ENCODE measurements at regions not wholly inside any gene's neighbourhood (a gene's known extent, or its start where the extent isn't known, plus 50 kb on each side); places are given as distances from the start of the nearest gene placed in this dataset.

DNA sequence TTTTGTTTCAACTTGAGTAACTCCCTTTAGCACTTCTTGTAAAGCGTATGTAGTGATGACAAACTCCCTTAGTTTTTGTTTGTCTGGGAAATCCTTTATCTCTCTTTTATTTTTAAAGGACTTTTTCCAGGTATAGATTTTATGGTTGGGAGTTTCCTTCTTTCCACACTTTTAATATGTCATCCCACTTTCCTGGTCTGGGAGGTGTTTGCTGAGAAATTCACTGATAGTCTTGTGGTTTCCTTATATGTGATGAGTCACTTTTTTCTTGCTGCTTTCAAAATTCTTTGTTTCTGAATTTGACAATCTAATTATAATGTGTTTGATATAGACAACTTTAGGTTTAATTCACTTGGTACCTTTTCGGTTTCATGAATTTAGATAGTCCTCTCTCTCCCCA lies 353.9 kb downstream of the GPAT3 start:
- ChIA-PET CTCF (no interaction called here), POLR2A (ENCODE audit: low non-redundant PET) (no interaction called here)
- TF ChIP-seq, protein P1, sequence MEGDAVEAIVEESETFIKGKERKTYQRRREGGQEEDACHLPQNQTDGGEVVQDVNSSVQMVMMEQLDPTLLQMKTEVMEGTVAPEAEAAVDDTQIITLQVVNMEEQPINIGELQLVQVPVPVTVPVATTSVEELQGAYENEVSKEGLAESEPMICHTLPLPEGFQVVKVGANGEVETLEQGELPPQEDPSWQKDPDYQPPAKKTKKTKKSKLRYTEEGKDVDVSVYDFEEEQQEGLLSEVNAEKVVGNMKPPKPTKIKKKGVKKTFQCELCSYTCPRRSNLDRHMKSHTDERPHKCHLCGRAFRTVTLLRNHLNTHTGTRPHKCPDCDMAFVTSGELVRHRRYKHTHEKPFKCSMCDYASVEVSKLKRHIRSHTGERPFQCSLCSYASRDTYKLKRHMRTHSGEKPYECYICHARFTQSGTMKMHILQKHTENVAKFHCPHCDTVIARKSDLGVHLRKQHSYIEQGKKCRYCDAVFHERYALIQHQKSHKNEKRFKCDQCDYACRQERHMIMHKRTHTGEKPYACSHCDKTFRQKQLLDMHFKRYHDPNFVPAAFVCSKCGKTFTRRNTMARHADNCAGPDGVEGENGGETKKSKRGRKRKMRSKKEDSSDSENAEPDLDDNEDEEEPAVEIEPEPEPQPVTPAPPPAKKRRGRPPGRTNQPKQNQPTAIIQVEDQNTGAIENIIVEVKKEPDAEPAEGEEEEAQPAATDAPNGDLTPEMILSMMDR (conservative IDR thresholded peaks at IDR 0.05; ENCODE audit: low read depth, low read length) = no peak
- no peak for TF ChIP-seq EZH2 (IDR thresholded peaks at IDR 0.05; ENCODE audit: borderline replicate concordance, low read depth, low read length, poor library complexity, severe bottlenecking)
- Histone ChIP-seq H3K9me3 (ENCODE audit: low read depth, low read length, poor library complexity, severe bottlenecking) (no peaks in the 10 kb centered on the region), H3K4me3 (ENCODE audit: low read depth, low read length, poor library complexity, severe bottlenecking) (no peak overlapping the region), H3K27ac (ENCODE audit: low read depth, low read length, poor library complexity, severe bottlenecking) (no peak overlapping the region), H3K36me3 (ENCODE audit: insufficient read depth, low read length, poor library complexity, severe bottlenecking) (no peaks in the 10 kb centered on the region), H3K27me3 (replicated peaks; ENCODE audit: insufficient read depth, low read depth, low read length, poor library complexity) (no peaks in the 10 kb centered on the region), H3K4me1 (ENCODE audit: insufficient read depth, low read length, poor library complexity, severe bottlenecking) (no peaks in the 10 kb centered on the region)
- intact Hi-C loops (cut with micrococcal nuclease; ENCODE audit: unreplicated experiment) = no loop called here
- no TSS peak for BruUV-seq (replicated peaks)
- no peak for DNase-seq (ENCODE audit: low spot score)

DNA sequence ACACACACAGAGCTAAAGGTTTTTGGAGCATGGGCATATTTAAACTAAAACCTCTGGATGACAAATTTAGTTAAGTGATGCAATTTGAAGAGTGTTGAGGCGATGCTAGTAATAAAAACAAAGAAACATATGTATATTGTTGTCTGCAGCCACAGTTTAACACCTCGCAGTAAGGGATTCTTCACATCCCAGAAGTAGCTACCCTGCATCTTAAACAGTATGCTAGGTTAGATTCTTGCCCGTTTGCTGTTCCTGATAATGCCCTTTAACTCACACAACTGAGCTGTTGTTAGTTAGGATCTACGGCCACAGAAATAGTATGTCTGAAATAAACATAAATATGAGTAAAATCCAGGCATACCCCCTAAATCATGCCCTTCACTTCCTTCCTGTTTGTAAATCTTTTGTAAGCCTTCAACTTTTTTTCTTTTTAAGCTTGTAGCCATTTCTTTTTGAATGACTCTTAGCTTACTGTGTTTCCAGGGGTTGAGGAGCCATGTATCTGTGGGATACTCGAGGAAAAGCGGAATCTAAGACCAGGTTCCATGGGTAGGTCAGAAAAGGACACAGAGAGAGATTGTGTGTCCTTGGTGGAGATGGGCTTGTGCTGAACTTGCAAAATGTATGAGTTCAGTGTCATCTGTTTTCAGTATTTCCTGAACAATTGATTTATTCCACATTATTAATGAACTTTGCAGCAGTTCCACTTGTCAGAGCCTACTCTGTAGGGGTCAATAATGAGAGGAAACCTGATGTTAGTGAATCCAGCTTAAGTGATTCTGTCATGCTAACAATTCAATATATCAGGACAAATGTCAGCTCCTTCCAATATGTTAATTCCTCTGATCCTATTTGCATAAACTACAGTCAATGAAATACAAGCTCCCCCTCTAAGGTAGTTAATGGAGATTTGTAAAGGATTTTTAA lies 349.6 kb downstream of the GPAT3 start:
- CTCF ChIA-PET = no interaction called here
- no peak overlapping the region for H3K27ac ChIP-seq (ENCODE audit: low read depth, low read length, poor library complexity, severe bottlenecking)
- intact Hi-C loops (cut with micrococcal nuclease; ENCODE audit: unreplicated experiment) = no loop called here
- H3K4me3 ChIP-seq (ENCODE audit: low read depth, low read length, poor library complexity, severe bottlenecking) = no peak overlapping the region
- H3K27me3 ChIP-seq (replicated peaks; ENCODE audit: insufficient read depth, low read depth, low read length, poor library complexity) = no peaks in the 10 kb centered on the region
- POLR2A ChIA-PET (ENCODE audit: low non-redundant PET) = interaction anchor here (0.6 kb wide), 1 partner anchor 151 kb away, joined by 5 read pairs; no protein-coding TSS in a partner anchor
- DNase-seq (ENCODE audit: low spot score) = peak; percentile 4
- H3K9me3 ChIP-seq (ENCODE audit: low read depth, low read length, poor library complexity, severe bottlenecking) = no peaks in the 10 kb centered on the region
- H3K4me1 ChIP-seq (ENCODE audit: insufficient read depth, low read length, poor library complexity, severe bottlenecking) = no peaks in the 10 kb centered on the region
- BruUV-seq (replicated peaks) = no TSS peak
- no peaks in the 10 kb centered on the region for H3K36me3 ChIP-seq (ENCODE audit: insufficient read depth, low read length, poor library complexity, severe bottlenecking)
- TF ChIP-seq, protein P1 (conservative IDR thresholded peaks at IDR 0.05; ENCODE audit: low read depth, low read length) = no peak
- TF ChIP-seq EZH2 (IDR thresholded peaks at IDR 0.05; ENCODE audit: borderline replicate concordance, low read depth, low read length, poor library complexity, severe bottlenecking) = no peak

DNA sequence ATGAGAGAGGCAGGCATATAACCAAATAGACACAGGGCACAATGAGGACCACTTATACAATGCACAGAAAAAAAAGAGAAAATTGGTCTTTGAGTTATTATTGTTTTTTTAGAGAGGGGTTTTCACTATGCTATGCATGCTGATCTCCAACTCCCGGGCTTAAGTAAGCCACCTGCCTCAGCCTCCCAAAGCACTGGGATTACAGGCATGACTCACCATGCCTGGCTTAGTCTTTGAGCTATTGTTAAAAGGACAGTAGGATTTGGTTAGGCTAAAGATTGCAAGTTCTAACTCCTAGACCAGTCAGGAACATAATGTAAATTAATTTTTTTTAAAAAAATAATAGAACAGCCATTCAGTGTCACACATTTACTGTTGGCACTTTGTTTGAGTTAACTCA lies 340.1 kb downstream of the GPAT3 start:
- no peak for DNase-seq (ENCODE audit: low spot score)
- ChIA-PET CTCF (no interaction called here), POLR2A (ENCODE audit: low non-redundant PET) (no interaction called here)
- no peaks in the 10 kb centered on the region for H3K36me3 ChIP-seq (ENCODE audit: insufficient read depth, low read length, poor library complexity, severe bottlenecking)
- BruUV-seq (replicated peaks) = no TSS peak
- no peak overlapping the region for H3K27ac ChIP-seq (ENCODE audit: low read depth, low read length, poor library complexity, severe bottlenecking)
- no peaks in the 10 kb centered on the region for H3K9me3 ChIP-seq (ENCODE audit: low read depth, low read length, poor library complexity, severe bottlenecking)
- H3K4me3 ChIP-seq (ENCODE audit: low read depth, low read length, poor library complexity, severe bottlenecking) = no peak overlapping the region
- H3K27me3 ChIP-seq (replicated peaks; ENCODE audit: insufficient read depth, low read depth, low read length, poor library complexity) = no peaks in the 10 kb centered on the region
- no peaks in the 10 kb centered on the region for H3K4me1 ChIP-seq (ENCODE audit: insufficient read depth, low read length, poor library complexity, severe bottlenecking)
- intact Hi-C loops (cut with micrococcal nuclease; ENCODE audit: unreplicated experiment) = no loop called here
- TF ChIP-seq, protein P1 (conservative IDR thresholded peaks at IDR 0.05; ENCODE audit: low read depth, low read length) = no peak
- no peak for TF ChIP-seq EZH2 (IDR thresholded peaks at IDR 0.05; ENCODE audit: borderline replicate concordance, low read depth, low read length, poor library complexity, severe bottlenecking)
